Esophagus squamous epithelium (tissue), 4 donors: ENCODE measurements at regions not wholly inside any gene's neighbourhood (a gene's known extent, or its start where the extent isn't known, plus 50 kb on each side); places are given as distances from the start of the nearest gene placed in this dataset.

Experiments
- POLR2A ChIP-seq, 4 donors: fragments of 450-650 bp; IDR thresholded peaks; one replicate each; pipeline ENCODE4 v1.6.1; 2017; ENCODE audit warnings: antibody characterized with exemption in 4 of 4, mild to moderate bottlenecking in 4 of 4, moderate library complexity in 3 of 4
- TF ChIP-seq, protein P1 (sequence below), 6 experiments: fragments of 450-650 bp in 4 of 6; fragments of 200-600 bp in 2 of 6; sonication (generic) in 2 of 6; IDR thresholded peaks; one replicate each; pipeline ENCODE4 v1.5.1; 2016 to 2019; ENCODE audit warnings: antibody characterized with exemption in 6 of 6, mild to moderate bottlenecking in 4 of 6, moderate library complexity in 4 of 6

DNA sequence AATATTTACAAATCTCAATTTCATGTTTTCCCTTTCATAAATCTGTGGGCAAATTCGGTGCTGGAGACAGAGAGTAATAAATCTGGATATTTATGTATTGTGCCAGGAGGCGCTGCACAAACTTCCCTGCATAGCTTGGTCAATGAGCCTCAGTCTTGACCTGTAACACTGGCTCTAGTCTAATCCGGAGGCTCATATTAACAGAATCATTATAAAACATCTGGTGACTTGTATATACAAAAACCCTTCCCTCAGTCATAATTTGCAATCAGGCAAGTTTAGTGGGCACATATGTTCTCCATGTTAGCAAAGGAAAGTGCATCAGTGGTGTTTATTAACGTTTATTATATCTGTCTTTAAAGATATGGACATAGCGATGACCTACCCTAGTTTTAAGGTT, 104.0 kb upstream of the BNC2 start:
- TF ChIP-seq, protein P1, sequence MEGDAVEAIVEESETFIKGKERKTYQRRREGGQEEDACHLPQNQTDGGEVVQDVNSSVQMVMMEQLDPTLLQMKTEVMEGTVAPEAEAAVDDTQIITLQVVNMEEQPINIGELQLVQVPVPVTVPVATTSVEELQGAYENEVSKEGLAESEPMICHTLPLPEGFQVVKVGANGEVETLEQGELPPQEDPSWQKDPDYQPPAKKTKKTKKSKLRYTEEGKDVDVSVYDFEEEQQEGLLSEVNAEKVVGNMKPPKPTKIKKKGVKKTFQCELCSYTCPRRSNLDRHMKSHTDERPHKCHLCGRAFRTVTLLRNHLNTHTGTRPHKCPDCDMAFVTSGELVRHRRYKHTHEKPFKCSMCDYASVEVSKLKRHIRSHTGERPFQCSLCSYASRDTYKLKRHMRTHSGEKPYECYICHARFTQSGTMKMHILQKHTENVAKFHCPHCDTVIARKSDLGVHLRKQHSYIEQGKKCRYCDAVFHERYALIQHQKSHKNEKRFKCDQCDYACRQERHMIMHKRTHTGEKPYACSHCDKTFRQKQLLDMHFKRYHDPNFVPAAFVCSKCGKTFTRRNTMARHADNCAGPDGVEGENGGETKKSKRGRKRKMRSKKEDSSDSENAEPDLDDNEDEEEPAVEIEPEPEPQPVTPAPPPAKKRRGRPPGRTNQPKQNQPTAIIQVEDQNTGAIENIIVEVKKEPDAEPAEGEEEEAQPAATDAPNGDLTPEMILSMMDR (IDR thresholded peaks at IDR 0.05): no peak
- no peak for TF ChIP-seq POLR2A (IDR thresholded peaks at IDR 0.05)
